ENCODE measurements at regions not wholly inside any gene's neighbourhood (a gene's known extent, or its start where the extent isn't known, plus 50 kb on each side); places are given as distances from the start of the nearest gene placed in this dataset.

DNA sequence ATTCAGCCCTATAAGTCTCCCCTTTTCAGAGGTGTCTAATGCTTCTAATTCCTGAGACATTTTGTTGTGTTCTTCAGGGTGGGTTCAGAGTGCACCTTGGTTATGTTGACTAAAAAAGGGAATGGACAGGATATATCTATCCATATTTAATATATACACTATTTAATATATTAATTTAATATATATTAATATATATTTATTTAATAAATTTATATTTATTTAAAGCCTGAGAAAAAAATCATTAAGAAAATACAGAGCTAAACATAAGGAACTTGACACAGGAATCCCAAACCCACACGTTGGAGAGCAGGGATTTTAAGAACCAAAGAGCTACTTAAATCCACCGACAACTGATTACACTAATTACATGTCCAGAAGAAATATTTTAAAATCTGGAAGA lies 674.2 kb upstream of the KIRREL3 start:
- H3K9me3 Mint-ChIP-seq (ENCODE audit: unreplicated experiment), result no peaks in the 10 kb centered on the region
- H3K36me3 Mint-ChIP-seq (ENCODE audit: insufficient read depth, unreplicated experiment), result no peaks in the 10 kb centered on the region
- no peaks in the 10 kb centered on the region for H3K27me3 Mint-ChIP-seq (ENCODE audit: insufficient read depth, unreplicated experiment)

DNA sequence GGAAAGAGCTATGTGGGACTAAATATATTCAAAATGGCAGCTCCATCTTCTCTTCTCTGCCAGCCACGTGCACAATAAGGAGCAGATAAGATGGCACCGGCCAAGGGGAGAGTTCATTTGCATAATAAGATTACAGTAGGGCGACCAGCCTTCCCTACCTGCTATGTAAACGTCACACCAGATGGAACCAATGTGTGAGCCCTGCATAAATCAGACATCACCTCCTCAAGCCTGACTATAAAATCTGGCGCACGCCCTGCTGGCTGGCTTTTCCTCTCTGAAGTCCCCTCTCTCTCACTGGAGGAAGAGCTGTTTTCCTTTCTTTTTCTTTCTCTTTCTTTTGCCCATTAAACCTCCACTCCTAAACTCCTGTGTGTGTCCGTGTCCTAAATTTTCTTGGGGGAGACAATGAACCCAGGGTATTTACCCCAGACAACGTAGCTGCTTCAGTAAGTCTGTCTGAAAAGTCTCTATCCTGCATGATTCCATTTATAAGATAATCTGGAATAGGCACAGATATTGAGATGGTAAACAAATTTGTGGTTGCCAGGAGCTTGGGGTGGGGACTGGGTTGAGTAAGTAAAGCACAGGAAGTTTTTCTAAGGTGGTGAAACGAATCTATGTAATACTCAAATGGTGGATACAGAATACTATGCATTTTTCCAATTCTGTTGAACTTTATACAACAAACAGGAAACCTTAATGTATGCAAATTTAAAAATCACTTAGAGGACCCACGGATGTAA lies 670.0 kb upstream of the KIRREL3 start:
- no peak overlapping the region for H3K27ac Mint-ChIP-seq (ENCODE audit: low read depth, unreplicated experiment)
- no peaks in the 10 kb centered on the region for H3K36me3 Mint-ChIP-seq (ENCODE audit: insufficient read depth, unreplicated experiment)
- no peaks in the 10 kb centered on the region for H3K27me3 Mint-ChIP-seq (ENCODE audit: insufficient read depth, unreplicated experiment)
- H3K9me3 Mint-ChIP-seq (ENCODE audit: unreplicated experiment), result no peaks in the 10 kb centered on the region
- BruUV-seq (replicated peaks), result no TSS peak
- H3K4me3 Mint-ChIP-seq (ENCODE audit: unreplicated experiment), result no peak overlapping the region
- TF ChIP-seq, protein P1, sequence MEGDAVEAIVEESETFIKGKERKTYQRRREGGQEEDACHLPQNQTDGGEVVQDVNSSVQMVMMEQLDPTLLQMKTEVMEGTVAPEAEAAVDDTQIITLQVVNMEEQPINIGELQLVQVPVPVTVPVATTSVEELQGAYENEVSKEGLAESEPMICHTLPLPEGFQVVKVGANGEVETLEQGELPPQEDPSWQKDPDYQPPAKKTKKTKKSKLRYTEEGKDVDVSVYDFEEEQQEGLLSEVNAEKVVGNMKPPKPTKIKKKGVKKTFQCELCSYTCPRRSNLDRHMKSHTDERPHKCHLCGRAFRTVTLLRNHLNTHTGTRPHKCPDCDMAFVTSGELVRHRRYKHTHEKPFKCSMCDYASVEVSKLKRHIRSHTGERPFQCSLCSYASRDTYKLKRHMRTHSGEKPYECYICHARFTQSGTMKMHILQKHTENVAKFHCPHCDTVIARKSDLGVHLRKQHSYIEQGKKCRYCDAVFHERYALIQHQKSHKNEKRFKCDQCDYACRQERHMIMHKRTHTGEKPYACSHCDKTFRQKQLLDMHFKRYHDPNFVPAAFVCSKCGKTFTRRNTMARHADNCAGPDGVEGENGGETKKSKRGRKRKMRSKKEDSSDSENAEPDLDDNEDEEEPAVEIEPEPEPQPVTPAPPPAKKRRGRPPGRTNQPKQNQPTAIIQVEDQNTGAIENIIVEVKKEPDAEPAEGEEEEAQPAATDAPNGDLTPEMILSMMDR (IDR thresholded peaks at IDR 0.05; ENCODE audit: unreplicated experiment), result no peak
- POLR2A ChIA-PET, result no interaction called here
- CTCF ChIA-PET, result interaction anchor here (0.6 kb wide), 1 partner anchor 62 kb away, joined by 3 read pairs; no protein-coding TSS in a partner anchor
- intact Hi-C loops (cut with micrococcal nuclease), result no loop called here
- no peak for DNase-seq (ENCODE audit: unreplicated experiment)
- H3K4me1 Mint-ChIP-seq (ENCODE audit: insufficient read depth, unreplicated experiment), result no peaks in the 10 kb centered on the region

More for the DNA sequence above, 674.2 kb upstream of the KIRREL3 start:
- intact Hi-C loops (cut with micrococcal nuclease), result no loop called here
- DNase-seq (ENCODE audit: unreplicated experiment), result no peak
- ChIA-PET POLR2A (interaction anchor here (0.7 kb wide), 1 partner anchor 336 kb away, joined by 3 read pairs; no protein-coding TSS in a partner anchor), CTCF (no interaction called here)
- no peaks in the 10 kb centered on the region for H3K4me1 Mint-ChIP-seq (ENCODE audit: insufficient read depth, unreplicated experiment)
- H3K27ac Mint-ChIP-seq (ENCODE audit: low read depth, unreplicated experiment), result no peak overlapping the region
- no peak overlapping the region for H3K4me3 Mint-ChIP-seq (ENCODE audit: unreplicated experiment)
- TF ChIP-seq, protein P1 (IDR thresholded peaks at IDR 0.05; ENCODE audit: unreplicated experiment), result no peak
- BruUV-seq (replicated peaks), result no TSS peak

DNA sequence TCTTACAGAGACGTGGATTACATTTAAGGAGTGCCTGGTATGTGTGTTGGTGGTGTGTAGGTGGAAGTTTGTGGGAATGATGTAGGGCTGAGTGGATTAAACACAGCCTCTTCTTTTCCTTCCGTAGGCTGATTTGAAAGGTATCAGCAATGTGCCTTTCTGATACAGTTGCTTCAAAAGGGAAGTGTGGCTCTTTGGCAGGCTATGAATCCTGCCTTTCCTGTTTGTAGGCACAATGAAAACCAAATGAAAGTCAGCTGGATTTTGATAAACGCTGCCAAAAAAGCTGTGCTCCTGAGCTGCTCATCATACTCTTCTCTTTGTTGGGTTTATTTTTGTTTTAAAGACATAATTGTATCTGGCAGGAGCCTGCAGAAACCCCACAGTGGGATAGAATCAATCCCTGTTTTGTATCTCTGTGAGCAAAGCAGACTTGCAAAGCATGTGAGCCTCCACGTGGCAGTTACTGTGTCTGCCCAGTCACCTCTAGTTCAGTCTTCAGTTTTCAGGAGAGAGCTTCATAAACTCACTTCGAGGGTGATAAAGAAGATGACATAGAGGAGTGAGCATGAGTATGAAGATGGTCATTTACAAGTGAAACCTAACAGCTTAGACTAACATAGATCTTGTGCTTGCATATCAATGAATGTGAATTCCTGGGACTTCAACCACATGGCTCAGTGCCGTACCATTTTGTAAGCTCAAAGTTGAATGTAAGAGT lies 655.7 kb upstream of the KIRREL3 start:
- TF ChIP-seq, protein P1 (IDR thresholded peaks at IDR 0.05; ENCODE audit: unreplicated experiment), result no peak
- BruUV-seq (replicated peaks), result no TSS peak
- H3K27ac Mint-ChIP-seq (ENCODE audit: low read depth, unreplicated experiment), result no peak overlapping the region
- no peaks in the 10 kb centered on the region for H3K27me3 Mint-ChIP-seq (ENCODE audit: insufficient read depth, unreplicated experiment)
- H3K9me3 Mint-ChIP-seq (ENCODE audit: unreplicated experiment), result no peaks in the 10 kb centered on the region
- H3K4me3 Mint-ChIP-seq (ENCODE audit: unreplicated experiment), result no peak overlapping the region
- H3K36me3 Mint-ChIP-seq (ENCODE audit: insufficient read depth, unreplicated experiment), result no peaks in the 10 kb centered on the region
- ChIA-PET POLR2A (no interaction called here), CTCF (interaction anchor here (0.6 kb wide), 1 partner anchor 249 kb away, joined by 3 read pairs; no protein-coding TSS in a partner anchor)
- no peaks in the 10 kb centered on the region for H3K4me1 Mint-ChIP-seq (ENCODE audit: insufficient read depth, unreplicated experiment)
- no peak for DNase-seq (ENCODE audit: unreplicated experiment)
- intact Hi-C loops (cut with micrococcal nuclease), result no loop called here

DNA sequence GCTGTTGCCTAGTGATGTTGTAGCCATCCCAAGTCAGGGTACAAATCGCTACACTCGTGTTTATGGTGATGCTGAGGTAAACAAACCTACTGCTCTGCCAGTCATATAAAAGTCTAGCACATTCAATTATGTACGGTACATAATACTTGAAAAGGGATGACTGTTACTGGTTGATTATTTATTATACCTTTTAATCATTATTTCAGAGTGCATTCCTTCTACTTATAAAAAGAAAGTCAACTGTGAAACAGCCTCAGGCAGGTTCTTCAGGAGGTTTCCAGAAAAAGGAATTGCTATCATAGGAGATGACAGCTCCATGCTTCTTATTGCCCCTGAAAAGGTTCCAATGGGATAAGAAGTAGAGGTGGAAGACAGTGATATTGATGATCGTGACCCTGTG lies 652.5 kb upstream of the KIRREL3 start:
- no peaks in the 10 kb centered on the region for H3K27me3 Mint-ChIP-seq (ENCODE audit: insufficient read depth, unreplicated experiment)
- no peak for DNase-seq (ENCODE audit: unreplicated experiment)
- no peak overlapping the region for H3K4me3 Mint-ChIP-seq (ENCODE audit: unreplicated experiment)
- H3K36me3 Mint-ChIP-seq (ENCODE audit: insufficient read depth, unreplicated experiment), result no peaks in the 10 kb centered on the region
- POLR2A ChIA-PET, result no interaction called here
- H3K9me3 Mint-ChIP-seq (ENCODE audit: unreplicated experiment), result no peaks in the 10 kb centered on the region
- no peak overlapping the region for H3K27ac Mint-ChIP-seq (ENCODE audit: low read depth, unreplicated experiment)
- no peaks in the 10 kb centered on the region for H3K4me1 Mint-ChIP-seq (ENCODE audit: insufficient read depth, unreplicated experiment)
- CTCF ChIA-PET, result no interaction called here
- TF ChIP-seq, protein P1 (IDR thresholded peaks at IDR 0.05; ENCODE audit: unreplicated experiment), result no peak
- BruUV-seq (replicated peaks), result no TSS peak
- intact Hi-C loops (cut with micrococcal nuclease), result no loop called here

All from MCF 10A (cell line).